Fibroblast of villous mesenchyme (primary cell): ENCODE measurements at regions not wholly inside any gene's neighbourhood (a gene's known extent, or its start where the extent isn't known, plus 50 kb on each side); places are given as distances from the start of the nearest gene placed in this dataset.

Source experiments
- DNase-seq: peaks from one replicate; pipeline ENCODE4 v3.0.0-alpha.2; 2010; ENCODE audit warnings: low read depth
- H3K4me3 ChIP-seq: 2 replicates; pipeline ENCODE4 v1.5.1; 2011; ENCODE audit warnings: low read depth, mild to moderate bottlenecking, low read length
- TF ChIP-seq, protein P1 (sequence below): IDR thresholded peaks from 2 replicates; pipeline ENCODE4 v1.5.1; 2012; ENCODE audit warnings: low read depth, mild to moderate bottlenecking, low read length; ENCODE audit not compliant: insufficient read depth

DNA sequence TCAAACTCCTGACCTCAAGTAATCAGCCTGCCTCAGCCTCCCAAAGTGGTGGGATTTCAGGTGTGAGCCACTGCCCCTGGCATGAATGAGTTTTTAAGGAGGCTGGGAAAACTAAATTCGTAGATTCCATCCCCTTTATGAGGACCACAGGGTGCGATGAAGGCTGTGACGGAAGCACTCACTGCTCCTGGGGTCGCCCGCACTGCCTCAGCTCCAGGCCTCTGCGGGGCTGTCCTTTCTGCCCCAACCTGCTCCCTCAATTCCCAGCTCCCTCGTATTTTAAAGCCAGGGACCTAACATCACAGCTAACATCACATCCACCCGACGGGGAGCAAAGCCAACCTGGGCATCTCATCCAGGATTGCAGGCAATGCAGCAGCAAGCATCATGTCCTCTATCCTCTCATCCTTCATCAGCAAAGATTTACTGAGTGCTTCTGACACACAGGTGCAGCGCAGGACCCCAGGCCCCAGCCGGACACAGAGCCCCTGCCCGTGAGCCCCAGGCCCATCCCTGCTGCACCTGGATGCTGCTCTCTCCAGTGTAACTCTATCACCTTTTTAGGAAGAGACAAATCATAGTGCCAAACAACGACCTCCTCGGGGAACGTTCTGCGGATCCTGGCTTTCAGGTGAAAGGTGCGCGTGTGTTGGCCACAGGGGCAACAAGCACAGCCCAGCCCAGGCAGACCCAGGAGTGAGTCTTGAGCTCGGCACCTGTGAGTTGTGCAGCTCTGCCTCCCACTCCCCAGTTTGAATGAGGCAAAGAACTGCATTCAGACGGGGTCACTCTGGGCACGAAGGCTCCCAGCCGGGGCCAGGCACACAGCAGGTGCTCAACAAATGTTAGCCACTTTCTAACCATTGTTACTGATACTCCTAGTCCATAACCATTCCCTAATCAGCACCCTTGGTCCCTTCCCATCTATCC, 134.3 kb downstream of the CRYBB2 start:
- DNase-seq = no peak
- no peak overlapping the region for H3K4me3 ChIP-seq
- TF ChIP-seq, protein P1, sequence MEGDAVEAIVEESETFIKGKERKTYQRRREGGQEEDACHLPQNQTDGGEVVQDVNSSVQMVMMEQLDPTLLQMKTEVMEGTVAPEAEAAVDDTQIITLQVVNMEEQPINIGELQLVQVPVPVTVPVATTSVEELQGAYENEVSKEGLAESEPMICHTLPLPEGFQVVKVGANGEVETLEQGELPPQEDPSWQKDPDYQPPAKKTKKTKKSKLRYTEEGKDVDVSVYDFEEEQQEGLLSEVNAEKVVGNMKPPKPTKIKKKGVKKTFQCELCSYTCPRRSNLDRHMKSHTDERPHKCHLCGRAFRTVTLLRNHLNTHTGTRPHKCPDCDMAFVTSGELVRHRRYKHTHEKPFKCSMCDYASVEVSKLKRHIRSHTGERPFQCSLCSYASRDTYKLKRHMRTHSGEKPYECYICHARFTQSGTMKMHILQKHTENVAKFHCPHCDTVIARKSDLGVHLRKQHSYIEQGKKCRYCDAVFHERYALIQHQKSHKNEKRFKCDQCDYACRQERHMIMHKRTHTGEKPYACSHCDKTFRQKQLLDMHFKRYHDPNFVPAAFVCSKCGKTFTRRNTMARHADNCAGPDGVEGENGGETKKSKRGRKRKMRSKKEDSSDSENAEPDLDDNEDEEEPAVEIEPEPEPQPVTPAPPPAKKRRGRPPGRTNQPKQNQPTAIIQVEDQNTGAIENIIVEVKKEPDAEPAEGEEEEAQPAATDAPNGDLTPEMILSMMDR = no peak

DNA sequence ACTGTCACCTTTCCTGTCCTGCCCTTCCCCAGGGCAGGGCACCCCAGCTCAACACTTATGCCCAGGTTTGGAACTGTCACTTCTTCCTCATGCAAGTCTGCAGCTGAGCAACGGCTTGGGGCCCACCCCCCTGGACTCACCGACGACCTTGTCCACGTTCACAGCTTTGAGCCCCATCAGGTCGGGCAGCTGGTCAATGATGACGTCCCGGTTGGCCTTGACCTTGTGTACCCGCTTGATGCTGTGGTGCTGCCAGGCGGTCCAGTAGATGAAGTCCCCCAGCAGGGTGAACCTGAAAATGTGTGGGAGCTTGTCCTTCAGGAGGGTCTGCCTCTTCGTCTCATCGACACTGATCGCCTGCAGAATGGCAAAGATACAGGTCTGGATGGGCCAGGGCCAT, 135.0 kb downstream of the CRYBB2 start:
- TF ChIP-seq, protein P1 = no peak
- no peak for DNase-seq
- no peak overlapping the region for H3K4me3 ChIP-seq

DNA sequence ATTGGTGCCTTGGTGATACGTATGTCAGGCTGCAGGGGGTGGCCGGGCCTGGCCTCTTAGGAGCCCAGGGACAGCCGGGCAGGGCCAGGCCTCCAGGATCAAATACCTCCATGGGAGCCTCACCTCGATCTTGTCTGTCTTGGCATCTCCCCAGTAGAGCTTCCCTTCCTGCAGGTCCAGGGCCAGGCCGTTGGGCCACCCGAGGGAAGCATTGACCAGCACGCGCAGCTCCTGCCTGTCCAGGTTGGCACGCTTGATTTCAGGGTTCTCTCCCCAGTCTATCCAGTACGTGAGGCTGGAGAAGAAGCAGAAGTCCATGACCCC, 137.7 kb downstream of the CRYBB2 start:
- DNase-seq = no peak
- no peak overlapping the region for H3K4me3 ChIP-seq
- TF ChIP-seq, protein P1 = no peak

DNA sequence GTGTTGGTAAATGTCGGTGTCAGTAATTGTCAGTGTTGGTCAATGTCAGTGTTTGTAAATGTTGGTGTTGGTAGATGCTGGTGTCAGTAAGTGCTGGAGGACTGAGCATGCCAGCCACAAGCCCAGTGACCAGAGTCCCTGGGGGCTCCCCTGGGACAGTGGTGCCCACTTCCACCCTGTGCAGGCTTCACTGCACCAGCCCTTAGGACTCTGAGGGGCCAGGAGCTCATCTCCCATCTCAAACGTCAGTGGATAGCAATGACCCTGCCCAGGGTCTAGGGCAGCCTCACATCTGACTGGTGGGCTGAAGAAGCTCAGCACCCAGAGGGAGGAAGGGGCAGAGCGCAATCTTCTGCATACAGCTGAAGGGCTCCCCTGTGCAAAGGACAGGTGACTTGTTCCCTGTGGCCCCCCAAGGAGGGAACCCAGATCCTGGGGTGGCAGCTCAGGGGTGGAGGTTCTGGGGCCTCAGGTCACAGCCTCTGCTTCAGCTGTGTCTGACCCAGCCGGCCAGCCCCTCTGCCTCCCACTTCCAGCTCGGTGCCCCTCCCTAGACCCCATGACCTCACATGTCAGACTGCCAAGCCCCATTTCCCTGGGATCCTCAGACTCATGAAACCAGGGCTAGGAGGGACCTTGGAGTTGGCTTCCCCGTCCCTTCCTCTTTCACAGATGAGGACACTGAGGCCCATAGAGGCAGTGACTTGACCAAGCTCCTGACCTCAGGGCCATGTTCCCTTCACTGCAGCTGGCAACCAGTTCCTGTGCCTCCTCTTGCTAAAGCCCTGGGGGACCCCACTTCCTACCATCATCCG, 138.4 kb downstream of the CRYBB2 start:
- no peak for DNase-seq
- TF ChIP-seq, protein P1 = no peak
- H3K4me3 ChIP-seq = no peak overlapping the region

DNA sequence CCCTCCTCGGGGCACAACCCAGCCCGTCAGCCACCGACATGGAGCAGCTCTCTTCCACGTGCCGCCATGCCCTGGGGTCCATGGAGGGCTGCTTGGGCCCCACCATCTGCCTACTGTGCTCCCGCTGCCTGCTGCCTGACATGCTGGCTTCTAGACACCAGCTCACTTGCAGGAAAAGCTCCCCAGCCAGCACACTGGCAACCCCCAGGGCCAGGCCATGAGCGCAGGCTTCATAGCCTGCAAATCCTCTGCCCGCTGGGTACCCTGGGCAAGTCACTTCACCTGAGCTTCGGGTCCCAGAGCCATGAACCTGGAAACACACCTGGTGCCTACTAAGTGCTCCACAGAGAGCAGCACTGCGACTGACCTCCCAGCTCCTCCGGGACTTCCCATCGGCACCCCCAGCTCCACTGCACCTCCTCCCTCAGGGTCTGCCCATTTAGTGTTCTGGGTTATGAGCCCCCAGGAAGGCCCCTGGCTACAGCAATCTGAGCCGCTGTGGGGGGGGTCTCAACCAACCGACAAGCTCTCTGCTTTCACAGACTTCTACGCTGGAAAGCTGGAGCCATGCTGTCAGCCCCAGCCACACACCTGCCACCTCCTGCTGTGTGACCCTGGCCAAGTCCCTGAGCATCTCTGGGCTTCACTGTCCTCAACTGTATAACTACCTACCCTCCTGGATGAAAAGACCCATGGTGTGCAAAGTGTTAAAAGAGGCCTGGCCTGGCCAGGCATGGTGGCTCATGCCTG, 139.2 kb downstream of the CRYBB2 start:
- no peak for DNase-seq
- TF ChIP-seq, protein P1 = no peak
- no peak overlapping the region for H3K4me3 ChIP-seq

DNA sequence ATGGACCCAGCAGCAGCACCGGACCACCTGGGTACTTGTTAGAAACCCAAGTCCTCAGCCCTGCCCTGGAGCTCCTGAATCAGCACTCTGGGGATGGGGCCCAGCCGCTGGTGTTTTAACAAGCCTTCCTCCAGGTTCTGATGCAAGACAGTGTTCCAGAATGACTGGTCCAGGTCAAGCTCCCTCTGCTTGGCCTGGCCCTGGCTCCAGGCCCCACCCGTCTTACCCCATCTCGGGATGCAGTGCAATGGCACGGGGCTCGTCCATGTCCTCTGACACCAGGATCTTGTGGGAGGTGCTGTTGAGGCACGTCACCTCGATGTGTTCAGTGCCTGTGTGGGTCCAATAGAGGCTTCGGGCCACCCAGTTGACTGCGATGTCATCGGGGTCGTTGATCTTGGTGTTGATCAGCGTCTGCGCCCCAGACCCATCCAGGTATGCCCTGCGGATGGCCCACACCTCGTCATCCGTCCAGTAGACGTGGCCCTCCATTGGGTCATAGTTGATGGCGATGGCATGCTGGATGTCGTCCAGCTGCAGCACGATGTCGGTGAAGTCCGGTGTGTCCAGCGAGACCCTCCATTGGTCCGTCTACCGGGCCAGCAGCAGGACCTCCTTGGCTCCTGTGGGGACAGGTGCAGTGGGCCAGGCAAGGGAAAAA, 140.3 kb downstream of the CRYBB2 start:
- DNase-seq = no peak
- no peak overlapping the region for H3K4me3 ChIP-seq
- TF ChIP-seq, protein P1 = no peak
